ENCODE measurements at regions not wholly inside any gene's neighbourhood (a gene's known extent, or its start where the extent isn't known, plus 50 kb on each side); places are given as distances from the start of the nearest gene placed in this dataset.

- H3K36me3 ChIP-seq (replicated peaks in 1 of 2; ENCODE audit: control insufficient read depth in 1 of 2, insufficient read depth in 2 of 2, low read length in 2 of 2), result no peaks in the 10 kb centered on the region
- no peaks in the 10 kb centered on the region for H3K4me1 ChIP-seq (ENCODE audit: control insufficient read depth in 1 of 2, insufficient read depth in 2 of 2, low read length in 2 of 2)
- peaks cover 0 to 3% (median 1%) of the 10 kb centered on the region in 3 donors for H3K27me3 Mint-ChIP-seq (ENCODE audit: low read depth in 3 of 3)
- H4K20me1 ChIP-seq (ENCODE audit: insufficient read depth, low read length), result no peaks in the 10 kb centered on the region
- H3K4me2 ChIP-seq (replicated peaks; ENCODE audit: extremely low read depth, low read length, poor library complexity, severe bottlenecking), result no peak overlapping the region
- H3K9ac ChIP-seq (ENCODE audit: insufficient read depth, low read length, poor library complexity, severe bottlenecking), result no peak overlapping the region
- H3K27ac Mint-ChIP-seq, result no peak overlapping the region
- H3K9me3 Mint-ChIP-seq, result peaks cover 4 to 14% (median 8%) of the 10 kb centered on the region in 7 donors
- WGBS (ENCODE audit: insufficient coverage), result no CpG with 5 or more reads among the region's 1 CpG
- no peak overlapping the region for H3K27ac ChIP-seq (ENCODE audit: low read depth in 1 of 2, low read length in 2 of 2)
- no peak for TF ChIP-seq CTCF (IDR thresholded peaks at IDR 0.05)
- DNase-seq, result no peak
- no peak overlapping the region for H3K4me3 ChIP-seq (replicated peaks in 1 of 3; ENCODE audit: low read depth in 2 of 3, low read length in 3 of 3)
- H3K79me2 ChIP-seq (ENCODE audit: insufficient read depth, low read length), result no peaks in the 10 kb centered on the region
- H3K36me3 Mint-ChIP-seq, result no peaks in the 10 kb centered on the region
- no peak overlapping the region for H2AFZ ChIP-seq (ENCODE audit: insufficient read depth, low read depth, low read length, poor library complexity, severe bottlenecking)
- no peaks in the 10 kb centered on the region for H3K4me1 Mint-ChIP-seq
- H3K4me3 Mint-ChIP-seq, result no peak overlapping the region
- peaks cover 0 to 6% of the 10 kb centered on the region in 2 donors for H3K9me3 ChIP-seq (replicated peaks in 1 of 2; ENCODE audit: control insufficient read depth in 1 of 2, insufficient read depth in 1 of 2, low read length in 2 of 2)
- intact Hi-C loops (cut with micrococcal nuclease), result no loop called here
- no peaks in the 10 kb centered on the region for H3K27me3 ChIP-seq (ENCODE audit: control insufficient read depth in 2 of 2, insufficient read depth in 2 of 2, low read length in 2 of 2)
Observed at GRCh38 chr5:167886196-167886595, 405.2 kb upstream of the WWC1 start.

DNA sequence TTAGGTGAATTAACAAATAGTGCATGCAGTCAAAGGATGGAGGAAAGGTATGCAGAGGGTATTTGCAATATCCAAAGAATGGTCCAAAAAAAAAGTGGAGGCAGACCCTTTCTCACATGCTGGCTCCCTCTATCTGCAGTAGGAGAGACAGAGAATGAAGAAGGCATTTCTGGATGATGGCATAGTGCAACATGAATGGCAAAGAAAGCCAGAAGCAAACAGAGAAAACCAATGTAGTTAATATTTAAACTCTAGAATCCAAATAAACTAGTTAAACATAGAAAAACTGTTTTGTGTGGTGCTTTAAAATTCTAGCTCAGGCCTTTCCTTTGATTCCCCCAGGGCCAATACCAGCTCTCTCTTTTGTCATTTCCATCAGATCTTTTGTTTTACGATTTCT, 403.1 kb upstream of the WWC1 start:
- H3K79me2 ChIP-seq (ENCODE audit: insufficient read depth, low read length), result no peaks in the 10 kb centered on the region
- no peak overlapping the region for H2AFZ ChIP-seq (ENCODE audit: insufficient read depth, low read depth, low read length, poor library complexity, severe bottlenecking)
- Mint-ChIP-seq H3K27me3 (ENCODE audit: low read depth in 3 of 3) (peaks cover 0 to 3% (median 2%) of the 10 kb centered on the region in 3 donors), H3K9me3 (peaks cover 0 to 6% (median 0%) of the 10 kb centered on the region in 7 donors), H3K36me3 (no peaks in the 10 kb centered on the region), H3K27ac (no peak overlapping the region), H3K4me1 (no peaks in the 10 kb centered on the region), H3K4me3 (no peak overlapping the region)
- H3K4me1 ChIP-seq (ENCODE audit: control insufficient read depth in 1 of 2, insufficient read depth in 2 of 2, low read length in 2 of 2), result no peaks in the 10 kb centered on the region
- no peaks in the 10 kb centered on the region for H3K36me3 ChIP-seq (replicated peaks in 1 of 2; ENCODE audit: control insufficient read depth in 1 of 2, insufficient read depth in 2 of 2, low read length in 2 of 2)
- DNase-seq, result no peak
- H3K4me3 ChIP-seq (replicated peaks in 1 of 3; ENCODE audit: low read depth in 2 of 3, low read length in 3 of 3), result no peak overlapping the region
- peaks cover 0 to under 1% of the 10 kb centered on the region in 2 donors for H3K9me3 ChIP-seq (replicated peaks in 1 of 2; ENCODE audit: control insufficient read depth in 1 of 2, insufficient read depth in 1 of 2, low read length in 2 of 2)
- intact Hi-C loops (cut with micrococcal nuclease), result no loop called here
- no peak overlapping the region for H3K27ac ChIP-seq (ENCODE audit: low read depth in 1 of 2, low read length in 2 of 2)
- H3K9ac ChIP-seq (ENCODE audit: insufficient read depth, low read length, poor library complexity, severe bottlenecking), result no peak overlapping the region
- no peaks in the 10 kb centered on the region for H3K27me3 ChIP-seq (ENCODE audit: control insufficient read depth in 2 of 2, insufficient read depth in 2 of 2, low read length in 2 of 2)
- H4K20me1 ChIP-seq (ENCODE audit: insufficient read depth, low read length), result no peaks in the 10 kb centered on the region
- no peak overlapping the region for H3K4me2 ChIP-seq (replicated peaks; ENCODE audit: extremely low read depth, low read length, poor library complexity, severe bottlenecking)
- no peak for TF ChIP-seq CTCF (IDR thresholded peaks at IDR 0.05)
- no CpG with 5 or more reads among the region's 1 CpG for WGBS (ENCODE audit: insufficient coverage)

Measured in CD14-positive monocyte (primary cell).